ENCODE measurements at regions not wholly inside any gene's neighbourhood (a gene's known extent, or its start where the extent isn't known, plus 50 kb on each side); places are given as distances from the start of the nearest gene placed in this dataset.
"Not testable (repeated sequence)": the region's sequence is repeated elsewhere in the genome, so short reads cannot be mapped to it uniquely, and the experiment has no call there.

GRCh38 chr6:156689656-156690055, 87.5 kb upstream of the ARID1B start:
- DNase-seq (ENCODE audit: low read depth): no peak

- no peak for DNase-seq (ENCODE audit: low read depth)
Measured at GRCh38 chr6:156688620-156688971, 88.6 kb upstream of the ARID1B start.

- peak; percentile 61 for DNase-seq (ENCODE audit: low read depth)
Measured at GRCh38 chr6:156687789-156688619, 89.2 kb upstream of the ARID1B start.

- DNase-seq (ENCODE audit: low read depth): peak; percentile 73
Measured at GRCh38 chr6:156686995-156687788, 90.0 kb upstream of the ARID1B start.

GRCh38 chr6:156686301-156686994, 90.7 kb upstream of the ARID1B start:
- peak; percentile 61 for DNase-seq (ENCODE audit: low read depth)

- no peak for DNase-seq (ENCODE audit: low read depth)
Measured at GRCh38 chr6:156685823-156686222, 91.4 kb upstream of the ARID1B start.

GRCh38 chr6:156683821-156684220, 93.4 kb upstream of the ARID1B start:
- no peak for DNase-seq (ENCODE audit: low read depth)

- no peak for DNase-seq (ENCODE audit: low read depth)
Measured at GRCh38 chr6:156676721-156677120, 100.5 kb upstream of the ARID1B start.

- DNase-seq (ENCODE audit: low read depth): no peak
Measured at GRCh38 chr6:156674197-156674596, 103.0 kb upstream of the ARID1B start.

- not testable (repeated sequence) for DNase-seq (ENCODE audit: low read depth)
Measured at GRCh38 chr6:156670097-156670496, 107.1 kb upstream of the ARID1B start.

GRCh38 chr6:156662025-156662445, 115.1 kb upstream of the ARID1B start:
- no peak for DNase-seq (ENCODE audit: low read depth)

- no peak for DNase-seq (ENCODE audit: low read depth)
Measured at GRCh38 chr6:156660389-156660788, 116.8 kb upstream of the ARID1B start.

- DNase-seq (ENCODE audit: low read depth): no peak
Measured at GRCh38 chr6:156659822-156660198, 117.4 kb upstream of the ARID1B start.

- DNase-seq (ENCODE audit: low read depth): no peak
Measured at GRCh38 chr6:156658966-156659821, 118.0 kb upstream of the ARID1B start.

- DNase-seq (ENCODE audit: low read depth): no peak
Measured at GRCh38 chr6:156658186-156658965, 118.8 kb upstream of the ARID1B start.

- no peak for DNase-seq (ENCODE audit: low read depth)
Measured at GRCh38 chr6:156657296-156657695, 119.9 kb upstream of the ARID1B start.

- DNase-seq (ENCODE audit: low read depth): no peak
Measured at GRCh38 chr6:156654919-156655918, 122.0 kb upstream of the ARID1B start.

- no peak for DNase-seq (ENCODE audit: low read depth)
Measured at GRCh38 chr6:156652231-156652750, 124.9 kb upstream of the ARID1B start.

GRCh38 chr6:156651486-156651885, 125.7 kb upstream of the ARID1B start:
- DNase-seq (ENCODE audit: low read depth): no peak
